ENCODE measurements at regions not wholly inside any gene's neighbourhood (a gene's known extent, or its start where the extent isn't known, plus 50 kb on each side); places are given as distances from the start of the nearest gene placed in this dataset.

- no peak overlapping the region for H2AFZ ChIP-seq
- Mint-ChIP-seq H3K9me3 (no peaks in the 10 kb centered on the region), H3K4me3 (no peak overlapping the region), H3K27me3 (ENCODE audit: insufficient read depth, low read depth, poor library complexity) (peaks cover 2% of the 10 kb centered on the region), H3K36me3 (ENCODE audit: low read depth) (no peaks in the 10 kb centered on the region), H3K27ac (no peak overlapping the region), H3K4me1 (no peaks in the 10 kb centered on the region)
- no peaks in the 10 kb centered on the region for H3K4me1 ChIP-seq (ENCODE audit: insufficient read depth)
- no peak overlapping the region for H3K4me3 ChIP-seq
- H3K4me2 ChIP-seq, result no peak overlapping the region
- no peaks in the 10 kb centered on the region for H3K36me3 ChIP-seq (ENCODE audit: insufficient read depth)
- H3K79me2 ChIP-seq (replicated peaks; ENCODE audit: insufficient read depth), result no peaks in the 10 kb centered on the region
- no peaks in the 10 kb centered on the region for H3K27me3 ChIP-seq (ENCODE audit: insufficient read depth)
- H3K27ac ChIP-seq (ENCODE audit: low read depth), result no peak overlapping the region
- H3K9me2 ChIP-seq (ENCODE audit: insufficient read depth), result 0 out of 2 replicates have a peak, but pooled peaks cover 3% of the 10 kb centered on the region
- ATAC-seq (no peak), DNase-seq (ENCODE audit: low spot score) (no peak)
- H3F3A ChIP-seq (replicated peaks; ENCODE audit: low read depth), result no peaks in the 10 kb centered on the region
- H4K20me1 ChIP-seq (replicated peaks; ENCODE audit: insufficient read depth), result no peaks in the 10 kb centered on the region
- no peak for TF ChIP-seq ZNF331 (CRISPR knock-in tag; IDR thresholded peaks at IDR 0.05; ENCODE audit: low read depth)
- no peak for TF ChIP-seq ZNF114 (CRISPR knock-in tag; IDR thresholded peaks at IDR 0.05)
- TF ChIP-seq POLR2AphosphoS5 (IDR thresholded peaks at IDR 0.05; ENCODE audit: low read depth), result no peak
- TF ChIP-seq EZH2phosphoT487 (IDR thresholded peaks at IDR 0.05; ENCODE audit: unreplicated experiment), result no peak
- TF ChIP-seq NANOG (IDR thresholded peaks at IDR 0.05; ENCODE audit: borderline replicate concordance), result no peak
- no peak for TF ChIP-seq STAT1 (IDR thresholded peaks at IDR 0.05; ENCODE audit: unreplicated experiment)
- TF ChIP-seq, protein P1, sequence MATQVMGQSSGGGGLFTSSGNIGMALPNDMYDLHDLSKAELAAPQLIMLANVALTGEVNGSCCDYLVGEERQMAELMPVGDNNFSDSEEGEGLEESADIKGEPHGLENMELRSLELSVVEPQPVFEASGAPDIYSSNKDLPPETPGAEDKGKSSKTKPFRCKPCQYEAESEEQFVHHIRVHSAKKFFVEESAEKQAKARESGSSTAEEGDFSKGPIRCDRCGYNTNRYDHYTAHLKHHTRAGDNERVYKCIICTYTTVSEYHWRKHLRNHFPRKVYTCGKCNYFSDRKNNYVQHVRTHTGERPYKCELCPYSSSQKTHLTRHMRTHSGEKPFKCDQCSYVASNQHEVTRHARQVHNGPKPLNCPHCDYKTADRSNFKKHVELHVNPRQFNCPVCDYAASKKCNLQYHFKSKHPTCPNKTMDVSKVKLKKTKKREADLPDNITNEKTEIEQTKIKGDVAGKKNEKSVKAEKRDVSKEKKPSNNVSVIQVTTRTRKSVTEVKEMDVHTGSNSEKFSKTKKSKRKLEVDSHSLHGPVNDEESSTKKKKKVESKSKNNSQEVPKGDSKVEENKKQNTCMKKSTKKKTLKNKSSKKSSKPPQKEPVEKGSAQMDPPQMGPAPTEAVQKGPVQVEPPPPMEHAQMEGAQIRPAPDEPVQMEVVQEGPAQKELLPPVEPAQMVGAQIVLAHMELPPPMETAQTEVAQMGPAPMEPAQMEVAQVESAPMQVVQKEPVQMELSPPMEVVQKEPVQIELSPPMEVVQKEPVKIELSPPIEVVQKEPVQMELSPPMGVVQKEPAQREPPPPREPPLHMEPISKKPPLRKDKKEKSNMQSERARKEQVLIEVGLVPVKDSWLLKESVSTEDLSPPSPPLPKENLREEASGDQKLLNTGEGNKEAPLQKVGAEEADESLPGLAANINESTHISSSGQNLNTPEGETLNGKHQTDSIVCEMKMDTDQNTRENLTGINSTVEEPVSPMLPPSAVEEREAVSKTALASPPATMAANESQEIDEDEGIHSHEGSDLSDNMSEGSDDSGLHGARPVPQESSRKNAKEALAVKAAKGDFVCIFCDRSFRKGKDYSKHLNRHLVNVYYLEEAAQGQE (IDR thresholded peaks at IDR 0.05; ENCODE audit: unreplicated experiment), result no peak
- TF ChIP-seq, protein P2, sequence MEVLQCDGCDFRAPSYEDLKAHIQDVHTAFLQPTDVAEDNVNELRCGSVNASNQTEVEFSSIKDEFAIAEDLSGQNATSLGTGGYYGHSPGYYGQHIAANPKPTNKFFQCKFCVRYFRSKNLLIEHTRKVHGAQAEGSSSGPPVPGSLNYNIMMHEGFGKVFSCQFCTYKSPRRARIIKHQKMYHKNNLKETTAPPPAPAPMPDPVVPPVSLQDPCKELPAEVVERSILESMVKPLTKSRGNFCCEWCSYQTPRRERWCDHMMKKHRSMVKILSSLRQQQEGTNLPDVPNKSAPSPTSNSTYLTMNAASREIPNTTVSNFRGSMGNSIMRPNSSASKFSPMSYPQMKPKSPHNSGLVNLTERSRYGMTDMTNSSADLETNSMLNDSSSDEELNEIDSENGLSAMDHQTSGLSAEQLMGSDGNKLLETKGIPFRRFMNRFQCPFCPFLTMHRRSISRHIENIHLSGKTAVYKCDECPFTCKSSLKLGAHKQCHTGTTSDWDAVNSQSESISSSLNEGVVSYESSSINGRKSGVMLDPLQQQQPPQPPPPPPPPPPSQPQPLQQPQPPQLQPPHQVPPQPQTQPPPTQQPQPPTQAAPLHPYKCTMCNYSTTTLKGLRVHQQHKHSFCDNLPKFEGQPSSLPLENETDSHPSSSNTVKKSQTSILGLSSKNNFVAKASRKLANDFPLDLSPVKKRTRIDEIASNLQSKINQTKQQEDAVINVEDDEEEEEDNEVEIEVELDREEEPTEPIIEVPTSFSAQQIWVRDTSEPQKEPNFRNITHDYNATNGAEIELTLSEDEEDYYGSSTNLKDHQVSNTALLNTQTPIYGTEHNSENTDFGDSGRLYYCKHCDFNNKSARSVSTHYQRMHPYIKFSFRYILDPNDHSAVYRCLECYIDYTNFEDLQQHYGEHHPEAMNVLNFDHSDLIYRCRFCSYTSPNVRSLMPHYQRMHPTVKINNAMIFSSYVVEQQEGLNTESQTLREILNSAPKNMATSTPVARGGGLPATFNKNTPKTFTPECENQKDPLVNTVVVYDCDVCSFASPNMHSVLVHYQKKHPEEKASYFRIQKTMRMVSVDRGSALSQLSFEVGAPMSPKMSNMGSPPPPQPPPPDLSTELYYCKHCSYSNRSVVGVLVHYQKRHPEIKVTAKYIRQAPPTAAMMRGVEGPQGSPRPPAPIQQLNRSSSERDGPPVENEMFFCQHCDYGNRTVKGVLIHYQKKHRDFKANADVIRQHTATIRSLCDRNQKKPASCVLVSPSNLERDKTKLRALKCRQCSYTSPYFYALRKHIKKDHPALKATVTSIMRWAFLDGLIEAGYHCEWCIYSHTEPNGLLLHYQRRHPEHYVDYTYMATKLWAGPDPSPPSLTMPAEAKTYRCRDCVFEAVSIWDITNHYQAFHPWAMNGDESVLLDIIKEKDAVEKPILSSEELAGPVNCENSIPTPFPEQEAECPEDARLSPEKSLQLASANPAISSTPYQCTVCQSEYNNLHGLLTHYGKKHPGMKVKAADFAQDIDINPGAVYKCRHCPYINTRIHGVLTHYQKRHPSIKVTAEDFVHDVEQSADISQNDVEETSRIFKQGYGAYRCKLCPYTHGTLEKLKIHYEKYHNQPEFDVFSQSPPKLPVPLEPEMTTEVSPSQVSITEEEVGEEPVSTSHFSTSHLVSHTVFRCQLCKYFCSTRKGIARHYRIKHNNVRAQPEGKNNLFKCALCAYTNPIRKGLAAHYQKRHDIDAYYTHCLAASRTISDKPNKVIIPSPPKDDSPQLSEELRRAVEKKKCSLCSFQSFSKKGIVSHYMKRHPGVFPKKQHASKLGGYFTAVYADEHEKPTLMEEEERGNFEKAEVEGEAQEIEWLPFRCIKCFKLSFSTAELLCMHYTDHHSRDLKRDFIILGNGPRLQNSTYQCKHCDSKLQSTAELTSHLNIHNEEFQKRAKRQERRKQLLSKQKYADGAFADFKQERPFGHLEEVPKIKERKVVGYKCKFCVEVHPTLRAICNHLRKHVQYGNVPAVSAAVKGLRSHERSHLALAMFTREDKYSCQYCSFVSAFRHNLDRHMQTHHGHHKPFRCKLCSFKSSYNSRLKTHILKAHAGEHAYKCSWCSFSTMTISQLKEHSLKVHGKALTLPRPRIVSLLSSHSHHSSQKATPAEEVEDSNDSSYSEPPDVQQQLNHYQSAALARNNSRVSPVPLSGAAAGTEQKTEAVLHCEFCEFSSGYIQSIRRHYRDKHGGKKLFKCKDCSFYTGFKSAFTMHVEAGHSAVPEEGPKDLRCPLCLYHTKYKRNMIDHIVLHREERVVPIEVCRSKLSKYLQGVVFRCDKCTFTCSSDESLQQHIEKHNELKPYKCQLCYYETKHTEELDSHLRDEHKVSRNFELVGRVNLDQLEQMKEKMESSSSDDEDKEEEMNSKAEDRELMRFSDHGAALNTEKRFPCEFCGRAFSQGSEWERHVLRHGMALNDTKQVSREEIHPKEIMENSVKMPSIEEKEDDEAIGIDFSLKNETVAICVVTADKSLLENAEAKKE (CRISPR knock-in tag; IDR thresholded peaks at IDR 0.05), result no peak
- no peak for TF ChIP-seq CREB1 (CRISPR knock-in tag; IDR thresholded peaks at IDR 0.05; ENCODE audit: low read depth)
- no peak for TF ChIP-seq CTCF (conservative IDR thresholded peaks at IDR 0.05; ENCODE audit: low read depth in 2 of 2)
- TF ChIP-seq ETS1 (IDR thresholded peaks at IDR 0.05), result no peak
- no peak for TF ChIP-seq JUNB (IDR thresholded peaks at IDR 0.05; ENCODE audit: unreplicated experiment)
- no peak for TF ChIP-seq EZH2 (IDR thresholded peaks at IDR 0.05; ENCODE audit: low read depth, unreplicated experiment)
Observed at GRCh38 chr1:242856289-242856688, 331.8 kb upstream of the PLD5 start.

All from GM23338 (cell line).